ENCODE measurements at regions not wholly inside any gene's neighbourhood (a gene's known extent, or its start where the extent isn't known, plus 50 kb on each side); places are given as distances from the start of the nearest gene placed in this dataset.

- DNase-seq: no peak
These were observed 223.8 kb downstream of the SOX9 start for GRCh38 chr17:72344613-72345012.

GRCh38 chr17:72345088-72345487 is 224.3 kb downstream of the SOX9 start:
- DNase-seq: no peak

- no peak for DNase-seq
These were observed 224.7 kb downstream of the SOX9 start for GRCh38 chr17:72345536-72345935.

- DNase-seq: no peak
These were observed 225.5 kb downstream of the SOX9 start for GRCh38 chr17:72346306-72346705.

GRCh38 chr17:72349011-72349410 is 228.2 kb downstream of the SOX9 start:
- no peak for DNase-seq

- no peak for DNase-seq
These were observed 228.7 kb downstream of the SOX9 start for GRCh38 chr17:72349491-72349995.

- no peak for DNase-seq
These were observed 229.3 kb downstream of the SOX9 start for GRCh38 chr17:72350073-72350472.

GRCh38 chr17:72351365-72351764 is 230.5 kb downstream of the SOX9 start:
- DNase-seq: no peak

- no peak for DNase-seq
These were observed 231.1 kb downstream of the SOX9 start for GRCh38 chr17:72351884-72352346.

GRCh38 chr17:72353502-72353901 is 232.7 kb downstream of the SOX9 start:
- no peak for DNase-seq

GRCh38 chr17:72354071-72354470 is 233.3 kb downstream of the SOX9 start:
- DNase-seq: no peak

- DNase-seq: no peak
These were observed 237.0 kb downstream of the SOX9 start for GRCh38 chr17:72357764-72358365.

GRCh38 chr17:72358465-72358864 is 237.6 kb downstream of the SOX9 start:
- DNase-seq: no peak

GRCh38 chr17:72359274-72359673 is 238.5 kb downstream of the SOX9 start:
- DNase-seq: no peak

GRCh38 chr17:72359811-72360210 is 239.0 kb downstream of the SOX9 start:
- no peak for DNase-seq

GRCh38 chr17:72360386-72360940 is 239.6 kb downstream of the SOX9 start:
- DNase-seq: no peak

- no peak for DNase-seq
These were observed 241.1 kb downstream of the SOX9 start for GRCh38 chr17:72361892-72362291.

GRCh38 chr17:72362376-72363088 is 241.7 kb downstream of the SOX9 start:
- no peak for DNase-seq

GRCh38 chr17:72363089-72363610 is 242.3 kb downstream of the SOX9 start:
- DNase-seq: no peak

GRCh38 chr17:72365857-72366414 is 245.1 kb downstream of the SOX9 start:
- DNase-seq: no peak

- DNase-seq: no peak
These were observed 245.8 kb downstream of the SOX9 start for GRCh38 chr17:72366626-72367025.

GRCh38 chr17:72368191-72368590 is 247.4 kb downstream of the SOX9 start:
- no peak for DNase-seq

GRCh38 chr17:72369366-72369765 is 248.5 kb downstream of the SOX9 start:
- DNase-seq: no peak

GRCh38 chr17:72370819-72371218 is 250.0 kb downstream of the SOX9 start:
- no peak for DNase-seq
